Endothelial cell of umbilical vein (primary cell): ENCODE measurements at regions not wholly inside any gene's neighbourhood (a gene's known extent, or its start where the extent isn't known, plus 50 kb on each side); places are given as distances from the start of the nearest gene placed in this dataset.

Experiments used
- BruUV-seq: library from RNA; stranded (reverse); fragments of 400-500 nt; replicated peaks from 2 replicates; lab custom pipeline; 2021; lab: Mats Ljungman, UMichigan
- CTCF ChIA-PET: fragments of 300-600, 350-600 bp; sonication (Branson Sonifier 250); formaldehyde crosslinking; loops from one replicate; lab custom pipeline; 2021; ENCODE audit warnings: antibody characterized with exemption, inconsistent platforms; lab: Charles Lee
- POLR2A ChIA-PET: fragments of 300-600, 350-600 bp; sonication (Branson Sonifier 250); formaldehyde crosslinking; loops from one replicate; lab custom pipeline; 2021; ENCODE audit warnings: antibody characterized with exemption, inconsistent platforms; lab: Charles Lee
- DNase-seq: peaks from one replicate; pipeline ENCODE4 v3.0.0-alpha.2; 2011; ENCODE audit warnings: low read depth, low spot score
- FAIRE-seq: peaks from 2 replicates; lab custom pipeline; 2011; peaks lifted over from hg19 to GRCh38; lab: Jason Lieb, UNC
- H2AFZ ChIP-seq: 2 replicates; pipeline ENCODE4 v1.6.0; 2012; ENCODE audit warnings: low read depth, low read length, control low read depth, inconsistent platforms
- H3K27ac ChIP-seq: 2 replicates; pipeline ENCODE4 v1.5.1; 2011; ENCODE audit warnings: low read depth, mild to moderate bottlenecking, control low read depth, low read length, moderate library complexity; ENCODE audit not compliant: insufficient read depth
- H3K27me3 ChIP-seq, 2 experiments: 2 replicates each; pipeline versions ENCODE4 v1.6.0 to v1.6.1; 2011; ENCODE audit warnings: low read length in 2 of 2, mixed read lengths in 1 of 2; ENCODE audit not compliant: control insufficient read depth in 2 of 2, insufficient read depth in 2 of 2
- H3K36me3 ChIP-seq, 2 experiments: 2 replicates in 1 of 2; 3 replicates in 1 of 2; pipeline ENCODE4 v1.5.1; 2011; ENCODE audit warnings: low read length in 2 of 2, mild to moderate bottlenecking in 1 of 2, moderate library complexity in 1 of 2; ENCODE audit not compliant: control insufficient read depth in 2 of 2, insufficient read depth in 2 of 2; ENCODE audit errors: extremely low read depth in 1 of 2
- H3K4me1 ChIP-seq: 3 replicates; pipeline ENCODE4 v1.5.1; 2011; ENCODE audit warnings: mild to moderate bottlenecking, low read length; ENCODE audit not compliant: control insufficient read depth, insufficient read depth; ENCODE audit errors: extremely low read depth
- H3K4me2 ChIP-seq: 2 replicates; pipeline ENCODE4 v1.6.1; 2011; ENCODE audit warnings: low read length, control low read depth, mixed read lengths; ENCODE audit not compliant: insufficient read depth
- H3K4me3 ChIP-seq, 3 experiments: fragments of 200-600 bp in 1 of 3; sonication (generic), shearing (Covaris generic) in 1 of 3; replicated peaks in 1 of 3; 2 replicates each; pipeline ENCODE4 v1.5.1; 2011 to 2016; ENCODE audit warnings: control low read depth in 3 of 3, low read length in 3 of 3, mild to moderate bottlenecking in 2 of 3, inconsistent platforms in 1 of 3, low read depth in 1 of 3, moderate library complexity in 1 of 3; ENCODE audit not compliant: insufficient read depth in 1 of 3
- H3K79me2 ChIP-seq: 2 replicates; pipeline ENCODE4 v1.6.0; 2012; ENCODE audit warnings: low read length, inconsistent platforms; ENCODE audit not compliant: control insufficient read depth, insufficient read depth
- H3K9ac ChIP-seq: replicated peaks from 2 replicates; pipeline ENCODE3; 2011; ENCODE audit warnings: low read length, control low read depth; ENCODE audit not compliant: insufficient read depth; ENCODE audit errors: extremely low read depth
- H3K9me1 ChIP-seq: replicated peaks from 3 replicates; pipeline ENCODE4 v1.6.0; 2011; ENCODE audit warnings: mild to moderate bottlenecking, low read length; ENCODE audit not compliant: control insufficient read depth, insufficient read depth; ENCODE audit errors: extremely low read depth
- H3K9me3 ChIP-seq: replicated peaks from 2 replicates; pipeline ENCODE4 v1.5.1; 2012; ENCODE audit warnings: low read length, inconsistent platforms; ENCODE audit not compliant: control insufficient read depth, insufficient read depth
- H4K20me1 ChIP-seq: replicated peaks from 2 replicates; pipeline ENCODE3; 2011; ENCODE audit warnings: mild to moderate bottlenecking, low read length; ENCODE audit not compliant: control insufficient read depth, insufficient read depth; ENCODE audit errors: extremely low read depth
- CTCF ChIP-seq, 2 donors: IDR thresholded peaks; 1 replicate in 1 of 2; 2 replicates in 1 of 2; pipeline ENCODE4 v1.5.1; 2011; ENCODE audit warnings: low read length in 2 of 2, mild to moderate bottlenecking in 2 of 2, moderate library complexity in 2 of 2, control low read depth in 1 of 2, inconsistent platforms in 1 of 2, low read depth in 1 of 2; ENCODE audit not compliant: insufficient read depth in 1 of 2; ENCODE audit errors: extremely low read depth in 1 of 2
- FOS ChIP-seq: IDR thresholded peaks from 2 replicates; pipeline ENCODE4 v1.6.1; 2011; ENCODE audit warnings: mild to moderate bottlenecking, low read length, moderate library complexity, borderline replicate concordance; ENCODE audit not compliant: insufficient read depth
- MYC ChIP-seq: IDR thresholded peaks from one replicate; pipeline ENCODE4 v1.6.1; 2011; ENCODE audit warnings: mild to moderate bottlenecking, low read depth, low read length
- dilution Hi-C: fragments of 300-500 bp; cut with MboI; formaldehyde crosslinking; loops from one replicate; pipeline ENCODE4 v1.15.0; 2019; ENCODE audit warnings: low sequenced_read_pairs; ENCODE audit not compliant: extremely low pct_ligation_motif_present
- intact Hi-C: fragments of 100-400 bp; cut with micrococcal nuclease; formaldehyde crosslinking; loops from one replicate; pipeline ENCODE4 v1.10.0; 2022

GRCh38 chr3:137105277-137105977 is 147.6 kb downstream of the IL20RB start:
- H3K79me2 ChIP-seq: no peaks in the 10 kb centered on the region
- DNase-seq (peak; percentile 74), FAIRE-seq (peak; percentile 83)
- ChIA-PET CTCF (interaction anchor here (0.5 to 2.9 kb wide), 24 partner anchors 9 to 1063 kb away, joined by 3 to 30 read pairs (median 4); no protein-coding TSS in a partner anchor), POLR2A (no interaction called here)
- no peak overlapping the region for H3K4me2 ChIP-seq
- dilution Hi-C loops (no loop called here), intact Hi-C loops (loop anchor here (1.0 to 2.0 kb wide), 4 partner anchors 73 to 947 kb away; no protein-coding TSS in a partner anchor)
- no peaks in the 10 kb centered on the region for H4K20me1 ChIP-seq
- no peak overlapping the region for H3K9ac ChIP-seq
- H3K4me3 ChIP-seq: no peak overlapping the region
- H3K27me3 ChIP-seq: peaks cover 12 to 17% of the 10 kb centered on the region in 2 experiments
- no peaks in the 10 kb centered on the region for H3K9me1 ChIP-seq
- H3K4me1 ChIP-seq: no peaks in the 10 kb centered on the region
- H3K36me3 ChIP-seq: no peaks in the 10 kb centered on the region
- H3K27ac ChIP-seq: no peak overlapping the region
- no peak for TF ChIP-seq MYC
- peak; percentile 42 to 50 for TF ChIP-seq CTCF (IDR thresholded peaks at IDR 0.05; ENCODE audit: extremely low read depth in 1 of 2, insufficient read depth in 1 of 2, low read depth in 1 of 2, low read length in 2 of 2)
- H2AFZ ChIP-seq: no peak overlapping the region
- no peaks in the 10 kb centered on the region for H3K9me3 ChIP-seq
- no TSS peak for BruUV-seq

GRCh38 chr3:137106612-137107240 is 148.9 kb downstream of the IL20RB start:
- Histone ChIP-seq H3K9me1 (no peaks in the 10 kb centered on the region), H3K9ac (no peak overlapping the region), H3K4me3 (no peak overlapping the region), H3K79me2 (no peaks in the 10 kb centered on the region), H4K20me1 (no peaks in the 10 kb centered on the region), H3K27me3 (peaks cover 12 to 17% of the 10 kb centered on the region in 2 experiments), H3K27ac (no peak overlapping the region), H2AFZ (no peak overlapping the region), H3K4me2 (no peak overlapping the region), H3K9me3 (no peaks in the 10 kb centered on the region), H3K36me3 (no peaks in the 10 kb centered on the region), H3K4me1 (no peaks in the 10 kb centered on the region)
- dilution Hi-C loops: no loop called here
- no TSS peak for BruUV-seq
- FAIRE-seq (no peak), DNase-seq (no peak)
- POLR2A ChIA-PET: no interaction called here
- no peak for TF ChIP-seq FOS
- intact Hi-C loops: no loop called here
- CTCF ChIA-PET: interaction anchor here (0.7 to 2.9 kb wide), 9 partner anchors 10 to 1064 kb away, joined by 3 to 30 read pairs (median 5); no protein-coding TSS in a partner anchor
